K562 (cell line): ENCODE measurements at regions not wholly inside any gene's neighbourhood (a gene's known extent, or its start where the extent isn't known, plus 50 kb on each side); places are given as distances from the start of the nearest gene placed in this dataset.

Experiments
- ATAC-seq: fragments of 200-7000 bp; cut with Tn5 transposase; 3 replicates; pipeline ENCODE4 v1.9.1; 2020; ENCODE audit warnings: moderate library complexity
- BruUV-seq: library from RNA; stranded (reverse); fragments of 400-500 nt; replicated peaks from 2 replicates; lab custom pipeline; 2021; lab: Mats Ljungman, UMichigan
- CTCF ChIA-PET: fragments of 300-600 bp; formaldehyde crosslinking; extraction: SDS; loops from one replicate; lab custom pipeline; 2021; ENCODE audit warnings: low intra/inter-chr PET ratio; lab: Yijun Ruan, JAX
- POLR2A ChIA-PET: fragments of 300-600, 350-650 bp; sonication (Branson Sonifier 250); formaldehyde crosslinking; extraction: SDS; loops from one replicate; lab custom pipeline; 2021; ENCODE audit warnings: antibody characterized with exemption, inconsistent platforms; lab: Yijun Ruan, JAX
- DNase-seq, 4 experiments: peaks; one replicate each; pipeline versions ENCODE4 v3.0.0 to v3.0.0-alpha.2; 2011 to 2018; ENCODE audit warnings: low spot score in 3 of 4, mixed read lengths in 3 of 4; ENCODE audit errors: extremely low read depth in 1 of 4
- FAIRE-seq: peaks from 2 replicates; lab custom pipeline; 2011; peaks lifted over from hg19 to GRCh38; lab: Jason Lieb, UNC
- H2AFZ ChIP-seq: 2 replicates; pipeline ENCODE4 v1.6.0; 2011; ENCODE audit warnings: low read depth, low read length, control low read depth, inconsistent platforms
- H3K27ac ChIP-seq: fragments of 200-600 bp; 3 replicates; pipeline ENCODE4 v1.8.0; 2011; ENCODE audit warnings: low read depth, mild to moderate bottlenecking, control low read depth, inconsistent platforms, low read length, moderate library complexity, mixed read lengths; ENCODE audit errors: extremely low read depth
- H3K27me3 ChIP-seq, 2 experiments: fragments of 300-600 bp in 1 of 2; 2 replicates in 1 of 2; 3 replicates in 1 of 2; pipeline versions ENCODE4 v1.6.0 to v1.8.0; 2011; ENCODE audit warnings: inconsistent platforms in 2 of 2, low read length in 2 of 2, mild to moderate bottlenecking in 1 of 2, mixed read lengths in 1 of 2, moderate library complexity in 1 of 2; ENCODE audit not compliant: control insufficient read depth in 2 of 2, insufficient read depth in 2 of 2
- H3K36me3 ChIP-seq: fragments of 300-600 bp; 3 replicates; pipeline ENCODE4 v1.8.0; 2011; ENCODE audit warnings: mild to moderate bottlenecking, low read length, inconsistent platforms; ENCODE audit not compliant: control insufficient read depth, insufficient read depth
- H3K4me1 ChIP-seq, 2 experiments: fragments of 200-600 bp in 1 of 2; replicated peaks in 1 of 2; 2 replicates in 1 of 2; 3 replicates in 1 of 2; pipeline versions ENCODE4 v1.5.1 to v1.8.0; 2011; ENCODE audit warnings: inconsistent platforms in 2 of 2, low read length in 2 of 2, mild to moderate bottlenecking in 1 of 2, mixed read lengths in 1 of 2, moderate library complexity in 1 of 2; ENCODE audit not compliant: control insufficient read depth in 2 of 2, insufficient read depth in 2 of 2
- H3K4me2 ChIP-seq: 2 replicates; pipeline ENCODE4 v1.6.1; 2011; ENCODE audit warnings: low read length, control low read depth, inconsistent platforms, mixed read lengths; ENCODE audit not compliant: insufficient read depth
- H3K4me3 ChIP-seq: fragments of 200-600 bp; sonication (generic), shearing (Covaris generic); 2 replicates; pipeline ENCODE4 v1.5.1; 2016; ENCODE audit warnings: control low read depth, inconsistent platforms
- H3K79me2 ChIP-seq: fragments of 200-600 bp; 3 replicates; pipeline ENCODE4 v1.8.0; 2011; ENCODE audit warnings: low read length, inconsistent platforms; ENCODE audit not compliant: control insufficient read depth, insufficient read depth
- H3K9ac ChIP-seq, 2 experiments: 2 replicates each; pipeline versions ENCODE4 v1.6.0 to v1.6.1; 2011; ENCODE audit warnings: low read depth in 2 of 2, low read length in 2 of 2, control low read depth in 1 of 2, inconsistent platforms in 1 of 2, mild to moderate bottlenecking in 1 of 2, mixed read lengths in 1 of 2; ENCODE audit not compliant: insufficient read depth in 1 of 2
- H3K9me1 ChIP-seq: one replicate; pipeline ENCODE4 v1.6.0; 2011; ENCODE audit warnings: inconsistent platforms, mild to moderate bottlenecking, low read length, moderate library complexity; ENCODE audit not compliant: control insufficient read depth, insufficient read depth
- H3K9me3 ChIP-seq: replicated peaks from 2 replicates; pipeline ENCODE4 v1.5.1; 2011; ENCODE audit warnings: low read depth, low read length, inconsistent platforms; ENCODE audit not compliant: control insufficient read depth, insufficient read depth
- H4K20me1 ChIP-seq: replicated peaks from 2 replicates; pipeline ENCODE4 v1.6.1; 2011; ENCODE audit warnings: low read length, inconsistent platforms, mixed read lengths; ENCODE audit not compliant: control insufficient read depth, insufficient read depth
- ETS2 ChIP-seq: IDR thresholded peaks from 2 replicates; pipeline ENCODE4 v1.6.1; 2016; ENCODE audit warnings: borderline replicate concordance, missing genetic modification characterization, mild to moderate bottlenecking, moderate library complexity, missing compliant biosample characterization; ENCODE audit not compliant: poor library complexity, severe bottlenecking
- EWSR1 ChIP-seq: fragments of 450-650 bp; IDR thresholded peaks from 2 replicates; pipeline ENCODE4 v1.6.1; 2018; ENCODE audit warnings: borderline replicate concordance, mild to moderate bottlenecking, low read depth, moderate library complexity; ENCODE audit not compliant: partially characterized antibody
- HMGXB4 ChIP-seq: sonication (generic); formaldehyde crosslinking; IDR thresholded peaks from 2 replicates; pipeline ENCODE4 v1.8.1; 2023; ENCODE audit warnings: mild to moderate bottlenecking, missing genetic modification reagents
- KLF10 ChIP-seq: fragments of 250-450 bp; sonication (Bioruptor Pico); IDR thresholded peaks from 2 replicates; pipeline ENCODE4 v1.6.1; 2021; ENCODE audit warnings: matching md5 sums
- MBD1 ChIP-seq: fragments of 250-450 bp; sonication (Bioruptor Pico); IDR thresholded peaks from 2 replicates; pipeline ENCODE4 v1.8.0; 2022; ENCODE audit warnings: inconsistent platforms
- MEF2D ChIP-seq: conservative IDR thresholded peaks from 2 replicates; pipeline ENCODE4 v1.6.1; 2016; ENCODE audit warnings: low read depth, missing genetic modification characterization, missing compliant biosample characterization
- PHB2 ChIP-seq: fragments of 450-650 bp; IDR thresholded peaks from 2 replicates; pipeline ENCODE4 v1.6.1; 2017; ENCODE audit warnings: low read depth
- POLR3A ChIP-seq: IDR thresholded peaks from 2 replicates; pipeline ENCODE4 v1.6.1; 2011; ENCODE audit warnings: borderline replicate concordance, mild to moderate bottlenecking, moderate library complexity; ENCODE audit not compliant: insufficient read length, insufficient read depth; ENCODE audit errors: extremely low read depth
- RUNX1 ChIP-seq: sonication (generic); IDR thresholded peaks from 2 replicates; pipeline ENCODE4 v1.6.1; 2016; ENCODE audit warnings: antibody characterized with exemption, low read depth
- SMAD2 ChIP-seq: fragments of 150-350 bp; IDR thresholded peaks from 2 replicates; pipeline ENCODE4 v1.6.1; 2014; ENCODE audit warnings: low read depth, mild to moderate bottlenecking, low read length
- STAT5B ChIP-seq: fragments of 250-450 bp; sonication (Bioruptor Pico); IDR thresholded peaks from 2 replicates; pipeline ENCODE4 v1.8.0; 2021; ENCODE audit warnings: mild to moderate bottlenecking, inconsistent platforms
- ZNF444 ChIP-seq: fragments of 250-450 bp; sonication (Bioruptor Pico); IDR thresholded peaks from 2 replicates; pipeline ENCODE4 v1.4.0; 2020; ENCODE audit warnings: mild to moderate bottlenecking, moderate library complexity
- ZNF445 ChIP-seq: fragments of 250-450 bp; sonication (Bioruptor Pico); IDR thresholded peaks from 2 replicates; pipeline ENCODE4 v1.4.0; 2020; ENCODE audit warnings: low read depth, mild to moderate bottlenecking, moderate library complexity
- WGBS: fragments of 100-300 bp; shearing (Covaris generic); methylation state at CpG from one replicate; pipeline ENCODE4 v1.1.6; 2016; ENCODE audit warnings: low coverage, mixed read lengths; ENCODE audit not compliant: insufficient coverage; ENCODE audit errors: missing lambda C conversion rate; 5-methylcytosine and 5-hydroxymethylcytosine counted together
- in situ Hi-C: fragments of 300-500 bp; cut with MboI; formaldehyde crosslinking; loops from 4 replicates; pipeline ENCODE4 v1.15.0; 2018; ENCODE audit warnings: inconsistent platforms, mixed read lengths
- intact Hi-C: fragments of 100-400 bp; cut with micrococcal nuclease; formaldehyde crosslinking; loops from 2 replicates; pipeline ENCODE4 v1.14.2; 2022
- TF ChIP-seq, protein P1 (sequence below): sonication (generic); formaldehyde crosslinking; IDR thresholded peaks from 2 replicates; pipeline ENCODE4 v1.8.1; 2022; ENCODE audit warnings: missing genetic modification reagents
- TF ChIP-seq, protein P2 (sequence below): fragments of 250-450 bp; sonication (Bioruptor Pico); IDR thresholded peaks from 2 replicates; pipeline ENCODE4 v1.5.0; 2020; ENCODE audit warnings: mild to moderate bottlenecking
- TF ChIP-seq, protein P3 (sequence below): sonication (generic); formaldehyde crosslinking; IDR thresholded peaks from 2 replicates; pipeline ENCODE4 v1.8.0; 2022; ENCODE audit warnings: mild to moderate bottlenecking, missing genetic modification reagents

DNA sequence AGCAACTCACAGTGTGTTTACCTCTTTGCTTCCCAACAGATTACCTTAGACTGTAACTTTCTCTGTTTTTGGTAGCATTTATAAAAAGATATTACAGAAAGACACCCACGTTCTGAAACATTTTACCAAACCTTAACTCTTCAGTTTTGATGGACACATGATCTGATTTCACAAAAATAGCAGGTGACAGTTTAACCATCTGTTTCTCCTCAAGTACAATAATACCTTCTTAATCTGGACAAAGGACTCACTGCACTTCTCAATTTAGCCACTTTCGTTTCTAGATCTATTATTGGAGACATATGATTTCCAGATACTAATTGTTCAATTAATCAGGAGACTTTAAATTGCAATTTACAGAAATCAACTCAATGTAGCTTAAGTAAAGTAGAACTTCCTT is 703.8 kb upstream of the KIF2B start:
- H2AFZ ChIP-seq: no peak overlapping the region
- H4K20me1 ChIP-seq: no peaks in the 10 kb centered on the region
- no peaks in the 10 kb centered on the region for H3K36me3 ChIP-seq
- FAIRE-seq: no peak
- CTCF ChIA-PET: no interaction called here
- H3K9ac ChIP-seq: no peak overlapping the region
- H3K9me3 ChIP-seq: no peaks in the 10 kb centered on the region
- POLR2A ChIA-PET: no interaction called here
- TF ChIP-seq KLF10 (CRISPR knock-in tag) (no peak), MBD1 (CRISPR knock-in tag) (no peak), MEF2D (no peak), HMGXB4 (CRISPR knock-in tag) (no peak), ETS2 (no peak), ZNF445 (CRISPR knock-in tag) (no peak), SMAD2 (no peak), RUNX1 (no peak), EWSR1 (no peak), ZNF444 (CRISPR knock-in tag) (no peak), PHB2 (no peak), STAT5B (CRISPR knock-in tag) (no peak), POLR3A (no peak)
- TF ChIP-seq, protein P1, sequence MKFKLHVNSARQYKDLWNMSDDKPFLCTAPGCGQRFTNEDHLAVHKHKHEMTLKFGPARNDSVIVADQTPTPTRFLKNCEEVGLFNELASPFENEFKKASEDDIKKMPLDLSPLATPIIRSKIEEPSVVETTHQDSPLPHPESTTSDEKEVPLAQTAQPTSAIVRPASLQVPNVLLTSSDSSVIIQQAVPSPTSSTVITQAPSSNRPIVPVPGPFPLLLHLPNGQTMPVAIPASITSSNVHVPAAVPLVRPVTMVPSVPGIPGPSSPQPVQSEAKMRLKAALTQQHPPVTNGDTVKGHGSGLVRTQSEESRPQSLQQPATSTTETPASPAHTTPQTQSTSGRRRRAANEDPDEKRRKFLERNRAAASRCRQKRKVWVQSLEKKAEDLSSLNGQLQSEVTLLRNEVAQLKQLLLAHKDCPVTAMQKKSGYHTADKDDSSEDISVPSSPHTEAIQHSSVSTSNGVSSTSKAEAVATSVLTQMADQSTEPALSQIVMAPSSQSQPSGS (CRISPR knock-in tag): no peak
- TF ChIP-seq, protein P2, sequence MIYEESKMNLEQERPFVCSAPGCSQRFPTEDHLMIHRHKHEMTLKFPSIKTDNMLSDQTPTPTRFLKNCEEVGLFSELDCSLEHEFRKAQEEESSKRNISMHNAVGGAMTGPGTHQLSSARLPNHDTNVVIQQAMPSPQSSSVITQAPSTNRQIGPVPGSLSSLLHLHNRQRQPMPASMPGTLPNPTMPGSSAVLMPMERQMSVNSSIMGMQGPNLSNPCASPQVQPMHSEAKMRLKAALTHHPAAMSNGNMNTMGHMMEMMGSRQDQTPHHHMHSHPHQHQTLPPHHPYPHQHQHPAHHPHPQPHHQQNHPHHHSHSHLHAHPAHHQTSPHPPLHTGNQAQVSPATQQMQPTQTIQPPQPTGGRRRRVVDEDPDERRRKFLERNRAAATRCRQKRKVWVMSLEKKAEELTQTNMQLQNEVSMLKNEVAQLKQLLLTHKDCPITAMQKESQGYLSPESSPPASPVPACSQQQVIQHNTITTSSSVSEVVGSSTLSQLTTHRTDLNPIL (CRISPR knock-in tag): no peak
- TF ChIP-seq, protein P3, sequence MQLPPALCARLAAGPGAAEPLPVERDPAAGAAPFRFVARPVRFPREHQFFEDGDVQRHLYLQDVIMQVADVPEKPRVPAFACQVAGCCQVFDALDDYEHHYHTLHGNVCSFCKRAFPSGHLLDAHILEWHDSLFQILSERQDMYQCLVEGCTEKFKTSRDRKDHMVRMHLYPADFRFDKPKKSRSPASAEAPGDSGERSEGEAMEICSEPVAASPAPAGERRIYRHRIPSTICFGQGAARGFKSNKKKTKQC: no peak
- DNase-seq: no peak
- no peak overlapping the region for H3K27ac ChIP-seq
- no peaks in the 10 kb centered on the region for H3K4me1 ChIP-seq
- intact Hi-C loops (no loop called here), in situ Hi-C loops (no loop called here)
- no peaks in the 10 kb centered on the region for H3K27me3 ChIP-seq
- no peak for ATAC-seq
- no peak overlapping the region for H3K4me3 ChIP-seq
- 0% methylated on average over 2 of the region's 2 CpGs for WGBS
- no peaks in the 10 kb centered on the region for H3K9me1 ChIP-seq
- no TSS peak for BruUV-seq
- H3K79me2 ChIP-seq: no peaks in the 10 kb centered on the region
- H3K4me2 ChIP-seq: no peak overlapping the region
